ENCODE measurements at regions not wholly inside any gene's neighbourhood (a gene's known extent, or its start where the extent isn't known, plus 50 kb on each side); places are given as distances from the start of the nearest gene placed in this dataset.
"Not testable (repeated sequence)": the region's sequence is repeated elsewhere in the genome, so short reads cannot be mapped to it uniquely, and the experiment has no call there.

- TF ChIP-seq CREB5 (CRISPR knock-in tag; IDR thresholded peaks at IDR 0.05; ENCODE audit: low read depth); TOX (CRISPR knock-in tag; IDR thresholded peaks at IDR 0.05; ENCODE audit: borderline replicate concordance); ARNTL (CRISPR knock-in tag; IDR thresholded peaks at IDR 0.05; ENCODE audit: borderline replicate concordance, low read depth); ZFP30 (CRISPR knock-in tag; IDR thresholded peaks at IDR 0.05); ESRRG (CRISPR knock-in tag; IDR thresholded peaks at IDR 0.05); ZNF8 (CRISPR knock-in tag; IDR thresholded peaks at IDR 0.05); RARB (CRISPR knock-in tag; IDR thresholded peaks at IDR 0.05); ZNF565 (CRISPR knock-in tag; conservative IDR thresholded peaks at IDR 0.05; ENCODE audit: low read depth); ZNF70 (CRISPR knock-in tag; IDR thresholded peaks at IDR 0.05); PATZ1 (CRISPR knock-in tag; IDR thresholded peaks at IDR 0.05; ENCODE audit: borderline replicate concordance); ZFP3 (CRISPR knock-in tag; IDR thresholded peaks at IDR 0.05): not testable (repeated sequence)
Measured at GRCh38 chr3:125864532-125864931, 104.4 kb upstream of the ROPN1B start.
